PFSK-1 (cell line): ENCODE measurements at regions not wholly inside any gene's neighbourhood (a gene's known extent, or its start where the extent isn't known, plus 50 kb on each side); places are given as distances from the start of the nearest gene placed in this dataset.

ENCODE experiments used
- POLR2AphosphoS5 ChIP-seq: IDR thresholded peaks from 2 replicates; pipeline ENCODE4 v1.6.1; 2012; ENCODE audit warnings: low read depth, mild to moderate bottlenecking, control low read depth, low read length, moderate library complexity
- REST ChIP-seq, 2 experiments: IDR thresholded peaks; 2 replicates each; pipeline versions ENCODE4 v1.6.1 to v1.8.0; 2011 to 2012; ENCODE audit warnings: low read depth in 2 of 2, low read length in 2 of 2, control low read depth in 1 of 2, inconsistent platforms in 1 of 2, mild to moderate bottlenecking in 1 of 2, moderate library complexity in 1 of 2; ENCODE audit not compliant: insufficient read depth in 1 of 2
- SIN3A ChIP-seq: IDR thresholded peaks from 2 replicates; pipeline ENCODE4 v1.6.1; 2012; ENCODE audit warnings: mild to moderate bottlenecking, low read length, moderate library complexity, borderline replicate concordance; ENCODE audit not compliant: insufficient read depth
- TAF1 ChIP-seq: IDR thresholded peaks from 2 replicates; pipeline ENCODE4 v1.6.1; 2012; ENCODE audit warnings: low read length, control low read depth, borderline replicate concordance; ENCODE audit not compliant: insufficient read depth

GRCh38 chr2:225270053-225270452 lies 129.5 kb upstream of the NYAP2 start:
- TF ChIP-seq POLR2AphosphoS5, result no peak
- no peak for TF ChIP-seq REST (IDR thresholded peaks at IDR 0.05; ENCODE audit: insufficient read depth in 1 of 2, low read depth in 2 of 2, low read length in 2 of 2)
- no peak for TF ChIP-seq TAF1
- TF ChIP-seq SIN3A, result no peak
